Immature natural killer cell (primary cell): ENCODE measurements at regions not wholly inside any gene's neighbourhood (a gene's known extent, or its start where the extent isn't known, plus 50 kb on each side); places are given as distances from the start of the nearest gene placed in this dataset.
"Not testable (repeated sequence)": the region's sequence is repeated elsewhere in the genome, so short reads cannot be mapped to it uniquely, and the experiment has no call there.

Experiments
- DNase-seq, 3 donors: peaks; one replicate each; pipeline ENCODE4 v3.0.0; 2022; ENCODE audit warnings: mixed read lengths in 1 of 3
- H3K27ac Mint-ChIP-seq, 6 donors: one replicate each; pipeline ENCODE4 v1.8.0; 2020; ENCODE audit warnings: mixed read lengths in 6 of 6, mild to moderate bottlenecking in 5 of 6, inconsistent platforms in 4 of 6, moderate library complexity in 3 of 6
- H3K27me3 Mint-ChIP-seq, 3 donors: one replicate each; pipeline ENCODE4 v1.8.0; 2020 to 2021; ENCODE audit warnings: low read depth in 3 of 3, mild to moderate bottlenecking in 3 of 3, mixed read lengths in 3 of 3, moderate library complexity in 3 of 3, inconsistent platforms in 1 of 3
- H3K36me3 Mint-ChIP-seq, 3 donors: one replicate each; pipeline ENCODE4 v1.8.0; 2020; ENCODE audit warnings: mixed read lengths in 3 of 3, inconsistent platforms in 2 of 3, mild to moderate bottlenecking in 2 of 3
- H3K4me1 Mint-ChIP-seq, 2 donors: one replicate each; pipeline ENCODE4 v1.8.0; 2020; ENCODE audit warnings: inconsistent platforms in 2 of 2, mild to moderate bottlenecking in 2 of 2, mixed read lengths in 2 of 2, moderate library complexity in 1 of 2
- H3K4me3 Mint-ChIP-seq, 5 donors: one replicate each; pipeline ENCODE4 v1.8.0; 2020; ENCODE audit warnings: mild to moderate bottlenecking in 5 of 5, mixed read lengths in 5 of 5, inconsistent platforms in 3 of 5, moderate library complexity in 3 of 5
- H3K9me3 Mint-ChIP-seq, 6 donors: one replicate each; pipeline ENCODE4 v1.8.0; 2020; ENCODE audit warnings: mild to moderate bottlenecking in 6 of 6, mixed read lengths in 6 of 6, inconsistent platforms in 4 of 6, moderate library complexity in 3 of 6

GRCh38 chr18:40348196-40348595, 1606.8 kb upstream of the PIK3C3 start:
- H3K36me3 Mint-ChIP-seq = no peaks in the 10 kb centered on the region
- no peaks in the 10 kb centered on the region for H3K27me3 Mint-ChIP-seq
- H3K4me3 Mint-ChIP-seq = no peak overlapping the region
- DNase-seq = no peak
- H3K27ac Mint-ChIP-seq = no peak overlapping the region
- peaks cover 5 to 30% (median 16%) of the 10 kb centered on the region in 6 donors for H3K9me3 Mint-ChIP-seq
- no peaks in the 10 kb centered on the region for H3K4me1 Mint-ChIP-seq

- H3K4me3 Mint-ChIP-seq = no peak overlapping the region
- no peaks in the 10 kb centered on the region for H3K36me3 Mint-ChIP-seq
- no peak for DNase-seq
- H3K4me1 Mint-ChIP-seq = no peaks in the 10 kb centered on the region
- no peak overlapping the region for H3K27ac Mint-ChIP-seq
- peaks cover 6 to 33% (median 23%) of the 10 kb centered on the region in 6 donors for H3K9me3 Mint-ChIP-seq
- H3K27me3 Mint-ChIP-seq = no peaks in the 10 kb centered on the region
These were observed 1607.8 kb upstream of the PIK3C3 start for GRCh38 chr18:40347261-40347660.

GRCh38 chr18:40346146-40346545, 1608.9 kb upstream of the PIK3C3 start:
- Mint-ChIP-seq H3K4me3 (no peak overlapping the region), H3K27me3 (no peaks in the 10 kb centered on the region), H3K27ac (no peak overlapping the region), H3K36me3 (no peaks in the 10 kb centered on the region), H3K9me3 (peaks cover 7 to 44% (median 28%) of the 10 kb centered on the region in 6 donors), H3K4me1 (no peaks in the 10 kb centered on the region)
- no peak for DNase-seq

GRCh38 chr18:40341701-40342100, 1613.3 kb upstream of the PIK3C3 start:
- H3K27ac Mint-ChIP-seq = no peak overlapping the region
- no peaks in the 10 kb centered on the region for H3K4me1 Mint-ChIP-seq
- no peak for DNase-seq

GRCh38 chr18:40338284-40338683, 1616.8 kb upstream of the PIK3C3 start:
- no peak for DNase-seq
- H3K27ac Mint-ChIP-seq = no peak overlapping the region

More at GRCh38 chr18:40341701-40342100, 1613.3 kb upstream of the PIK3C3 start:
- Mint-ChIP-seq H3K36me3 (no peaks in the 10 kb centered on the region), H3K27me3 (no peaks in the 10 kb centered on the region), H3K9me3 (peaks cover 4 to 47% (median 32%) of the 10 kb centered on the region in 6 donors), H3K4me3 (no peak overlapping the region)

GRCh38 chr18:40326985-40327384, 1628.0 kb upstream of the PIK3C3 start:
- DNase-seq = no peak
- Mint-ChIP-seq H3K27me3 (peaks cover 0 to 2% (median 0%) of the 10 kb centered on the region in 3 donors), H3K9me3 (peaks cover 2 to 41% (median 35%) of the 10 kb centered on the region in 6 donors), H3K4me3 (no peak overlapping the region), H3K27ac (no peak overlapping the region), H3K4me1 (no peaks in the 10 kb centered on the region), H3K36me3 (peaks cover 0 to 3% (median 1%) of the 10 kb centered on the region in 3 donors)

More at GRCh38 chr18:40338284-40338683, 1616.8 kb upstream of the PIK3C3 start:
- no peaks in the 10 kb centered on the region for H3K27me3 Mint-ChIP-seq
- H3K9me3 Mint-ChIP-seq = peaks cover 7 to 58% (median 34%) of the 10 kb centered on the region in 6 donors
- H3K4me1 Mint-ChIP-seq = no peaks in the 10 kb centered on the region
- no peaks in the 10 kb centered on the region for H3K36me3 Mint-ChIP-seq
- no peak overlapping the region for H3K4me3 Mint-ChIP-seq

GRCh38 chr18:40325988-40326387, 1629.0 kb upstream of the PIK3C3 start:
- Mint-ChIP-seq H3K4me1 (no peaks in the 10 kb centered on the region), H3K36me3 (peaks cover 0 to 3% (median 3%) of the 10 kb centered on the region in 3 donors), H3K9me3 (peaks cover 2 to 48% (median 35%) of the 10 kb centered on the region in 6 donors), H3K27ac (no peak overlapping the region), H3K4me3 (no peak overlapping the region), H3K27me3 (peaks cover 0 to 2% (median 0%) of the 10 kb centered on the region in 3 donors)
- no peak for DNase-seq

- H3K4me3 Mint-ChIP-seq = no peak overlapping the region
- no peak for DNase-seq
- no peaks in the 10 kb centered on the region for H3K36me3 Mint-ChIP-seq
- no peak overlapping the region for H3K27ac Mint-ChIP-seq
- no peaks in the 10 kb centered on the region for H3K4me1 Mint-ChIP-seq
- no peaks in the 10 kb centered on the region for H3K27me3 Mint-ChIP-seq
- H3K9me3 Mint-ChIP-seq = peaks cover 0 to 37% (median 23%) of the 10 kb centered on the region in 6 donors
These were observed 1640.8 kb upstream of the PIK3C3 start for GRCh38 chr18:40314199-40314598.

- H3K4me3 Mint-ChIP-seq = no peak overlapping the region
- peaks cover 2 to 31% (median 19%) of the 10 kb centered on the region in 6 donors for H3K9me3 Mint-ChIP-seq
- H3K36me3 Mint-ChIP-seq = no peaks in the 10 kb centered on the region
- no peaks in the 10 kb centered on the region for H3K27me3 Mint-ChIP-seq
- DNase-seq = no peak
- H3K4me1 Mint-ChIP-seq = no peaks in the 10 kb centered on the region
- no peak overlapping the region for H3K27ac Mint-ChIP-seq
These were observed 1641.9 kb upstream of the PIK3C3 start for GRCh38 chr18:40313030-40313642.

- peaks cover 3 to 45% (median 17%) of the 10 kb centered on the region in 6 donors for H3K9me3 Mint-ChIP-seq
- H3K4me3 Mint-ChIP-seq = no peak overlapping the region
- no peak for DNase-seq
- no peaks in the 10 kb centered on the region for H3K36me3 Mint-ChIP-seq
- H3K27ac Mint-ChIP-seq = no peak overlapping the region
- no peaks in the 10 kb centered on the region for H3K27me3 Mint-ChIP-seq
- H3K4me1 Mint-ChIP-seq = no peaks in the 10 kb centered on the region
These were observed 1647.4 kb upstream of the PIK3C3 start for GRCh38 chr18:40307627-40308026.

GRCh38 chr18:40296717-40297413, 1658.2 kb upstream of the PIK3C3 start:
- Mint-ChIP-seq H3K4me1 (no peaks in the 10 kb centered on the region), H3K9me3 (peaks cover 5 to 28% (median 18%) of the 10 kb centered on the region in 6 donors), H3K4me3 (no peak overlapping the region), H3K27ac (no peak overlapping the region), H3K36me3 (no peaks in the 10 kb centered on the region), H3K27me3 (peaks cover 0 to 1% (median 0%) of the 10 kb centered on the region in 3 donors)
- no peak for DNase-seq

- no peak for DNase-seq
- Mint-ChIP-seq H3K4me3 (no peak overlapping the region), H3K36me3 (no peaks in the 10 kb centered on the region), H3K27ac (no peak overlapping the region), H3K27me3 (peaks cover 0 to 1% (median 0%) of the 10 kb centered on the region in 3 donors), H3K4me1 (no peaks in the 10 kb centered on the region), H3K9me3 (peaks cover 7 to 33% (median 17%) of the 10 kb centered on the region in 6 donors)
These were observed 1661.9 kb upstream of the PIK3C3 start for GRCh38 chr18:40292985-40293710.

- Mint-ChIP-seq H3K4me1 (no peaks in the 10 kb centered on the region), H3K27ac (no peak overlapping the region), H3K27me3 (no peaks in the 10 kb centered on the region), H3K36me3 (peaks cover 0 to 7% (median 3%) of the 10 kb centered on the region in 3 donors), H3K4me3 (no peak overlapping the region), H3K9me3 (peaks cover 3 to 50% (median 19%) of the 10 kb centered on the region in 6 donors)
- no peak for DNase-seq
These were observed 1671.5 kb upstream of the PIK3C3 start for GRCh38 chr18:40283560-40283959.

GRCh38 chr18:40281356-40281755, 1673.7 kb upstream of the PIK3C3 start:
- H3K4me1 Mint-ChIP-seq, H3K27ac Mint-ChIP-seq, H3K36me3 Mint-ChIP-seq, DNase-seq, H3K27me3 Mint-ChIP-seq, H3K4me3 Mint-ChIP-seq: not testable (repeated sequence)
- peaks cover 3 to 45% (median 28%) of the 10 kb centered on the region in 6 donors for H3K9me3 Mint-ChIP-seq
